NCI-H1105 treated with DMSO at 0.1 percent for 48 hours (cell line): ENCODE measurements at regions not wholly inside any gene's neighbourhood (a gene's known extent, or its start where the extent isn't known, plus 50 kb on each side); places are given as distances from the start of the nearest gene placed in this dataset.

Experiments used
- DNase-seq: peaks from one replicate; lab custom pipeline; 2025; lab: John Stamatoyannopoulos, UW

DNA sequence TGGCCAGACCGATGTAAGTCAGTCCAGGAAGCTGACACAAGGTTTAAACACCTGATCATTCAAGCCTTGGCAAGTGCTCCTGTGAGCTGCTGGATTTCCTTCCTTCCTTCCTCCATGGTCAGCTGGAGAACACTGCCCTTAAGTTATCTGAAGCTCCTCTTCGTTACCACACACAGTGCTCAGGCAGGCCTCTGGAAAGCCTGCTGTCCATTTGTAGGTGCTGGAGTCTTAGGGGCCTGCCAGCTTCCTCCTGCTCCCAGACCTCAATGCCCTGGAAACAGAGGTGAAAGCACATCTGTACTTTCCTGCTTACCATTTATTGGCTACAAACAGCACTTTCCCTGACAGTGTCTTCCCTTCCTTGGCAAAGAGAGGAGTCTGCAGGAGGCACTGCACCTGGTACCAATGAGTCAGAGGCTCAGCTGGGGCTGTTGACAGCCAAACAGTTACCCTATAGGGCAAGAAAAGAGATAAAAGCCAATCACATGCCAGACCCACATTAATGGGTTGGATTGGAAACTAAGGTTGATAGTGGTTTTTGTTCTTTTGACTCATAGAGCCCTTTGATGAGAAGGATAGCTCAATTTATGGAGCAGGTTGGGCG is 72.6 kb upstream of the PUM3 start:
- DNase-seq = no peak

DNA sequence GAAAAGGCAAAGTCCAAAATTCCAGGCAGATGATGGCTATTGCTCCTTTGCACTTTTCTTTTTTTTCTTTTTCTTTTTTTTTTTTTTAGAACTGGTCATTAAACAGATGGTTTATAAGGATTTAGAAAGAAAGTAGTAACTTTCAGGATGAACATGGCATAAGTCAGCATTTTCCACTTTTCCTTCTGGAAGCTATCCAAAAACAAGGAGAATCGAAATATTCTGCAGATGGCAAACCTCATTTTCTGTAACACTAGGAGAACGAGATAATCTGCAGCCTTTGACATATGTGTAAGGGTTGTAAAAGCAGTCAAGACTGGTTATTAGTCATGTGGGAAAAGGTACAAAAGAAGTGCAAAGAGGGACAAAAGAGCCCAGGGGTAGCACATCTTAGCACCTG is 69.1 kb upstream of the PUM3 start:
- DNase-seq = no peak

DNA sequence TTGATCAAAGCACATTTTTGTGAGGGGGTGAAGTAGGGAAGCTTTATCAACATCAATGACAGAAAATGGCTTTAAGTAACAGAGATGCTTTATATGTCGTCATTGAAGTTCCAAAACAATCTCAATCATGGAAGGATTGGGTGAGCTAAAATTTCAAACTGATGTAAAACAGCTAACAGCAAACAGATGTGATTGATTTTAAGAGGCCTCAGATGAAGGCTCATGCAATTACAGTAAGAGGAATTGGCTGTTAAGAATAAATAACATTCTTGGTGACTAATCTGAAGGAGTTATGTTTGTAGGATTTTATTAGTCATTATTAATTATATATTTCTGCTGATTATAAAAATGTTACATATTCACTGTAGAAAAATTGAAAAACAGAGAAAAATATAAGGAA is 63.5 kb upstream of the PUM3 start:
- DNase-seq = no peak

DNA sequence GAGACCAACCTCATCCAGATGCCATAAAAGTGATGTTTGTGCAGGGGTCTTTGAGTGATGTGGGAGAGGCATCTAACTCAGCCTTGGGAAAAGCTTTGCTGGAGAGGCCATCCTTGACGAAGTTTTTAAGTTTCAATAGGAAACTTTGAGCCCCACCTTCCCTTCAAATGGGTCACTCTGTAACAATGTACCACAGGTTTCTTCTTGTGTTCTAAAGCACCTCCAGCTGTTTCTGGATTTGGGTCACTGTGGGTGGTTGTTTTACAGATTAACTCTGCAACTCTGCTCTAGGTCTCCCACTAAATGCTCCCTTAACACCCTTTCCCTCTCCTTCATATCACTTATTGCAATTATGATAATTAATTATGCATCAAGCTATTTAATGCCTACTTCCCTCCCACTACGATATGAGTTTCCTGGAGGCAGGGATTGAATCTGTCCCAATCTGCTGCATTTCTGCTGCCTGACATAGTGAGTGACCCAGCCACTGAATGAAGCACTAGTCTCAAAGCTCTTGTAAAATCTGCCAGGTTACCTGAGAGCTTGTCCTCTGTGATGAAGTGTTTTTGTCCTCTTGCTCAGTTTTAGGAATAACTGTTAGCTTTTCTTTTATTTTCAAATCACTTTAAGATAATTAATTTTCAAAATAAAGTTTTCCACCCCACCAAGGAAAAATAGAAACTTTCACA is 60.5 kb upstream of the PUM3 start:
- no peak for DNase-seq
